DMS53 treated with DMSO at 0.1 percent for 48 hours (cell line): ENCODE measurements at regions not wholly inside any gene's neighbourhood (a gene's known extent, or its start where the extent isn't known, plus 50 kb on each side); places are given as distances from the start of the nearest gene placed in this dataset.

Source experiments
- DNase-seq: peaks from one replicate; lab custom pipeline; 2025; ENCODE audit not compliant: unreplicated experiment; lab: John Stamatoyannopoulos, UW

- DNase-seq, result no peak
These were observed 56.3 kb upstream of the CFAP20DC start for GRCh38 chr3:59106085-59106648.

GRCh38 chr3:59103552-59103951 is 53.7 kb upstream of the CFAP20DC start:
- DNase-seq, result no peak

DNA sequence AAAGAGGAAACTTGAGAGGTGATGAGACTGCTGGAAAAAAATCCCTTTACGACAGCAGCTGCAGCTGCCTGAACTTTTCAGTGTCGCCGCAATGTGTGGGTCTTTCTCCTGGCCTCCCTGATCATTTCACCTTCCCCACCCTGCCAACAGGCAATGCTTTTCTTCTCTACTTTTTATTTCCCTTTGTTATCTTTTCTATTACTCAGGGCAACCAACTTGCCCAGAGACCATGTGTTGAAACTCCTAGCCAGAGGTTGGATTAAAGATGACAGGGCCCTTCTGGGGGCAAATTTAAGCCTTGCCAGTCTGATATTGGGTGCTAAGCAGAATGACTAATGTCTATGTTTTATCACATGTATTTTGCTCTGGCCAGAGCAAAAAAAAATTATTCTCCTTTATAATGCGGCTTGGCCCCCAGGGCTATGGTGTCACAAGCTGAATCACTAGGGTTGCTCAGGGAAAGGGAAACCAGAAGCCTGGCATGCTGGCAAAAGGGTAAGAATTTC is 51.5 kb upstream of the CFAP20DC start:
- no peak for DNase-seq
